Erythroblast (primary cell): ENCODE measurements at regions not wholly inside any gene's neighbourhood (a gene's known extent, or its start where the extent isn't known, plus 50 kb on each side); places are given as distances from the start of the nearest gene placed in this dataset.

Experiments used
- DNase-seq, 2 experiments: peaks; one replicate each; lab custom pipeline; 2025; lab: John Stamatoyannopoulos, UW
- GATA1 ChIP-seq: IDR thresholded peaks from 2 replicates; pipeline ENCODE4 v1.6.1; 2011; ENCODE audit warnings: low read depth, mild to moderate bottlenecking, control low read depth, low read length, moderate library complexity
- POLR2A ChIP-seq: IDR thresholded peaks from 2 replicates; pipeline ENCODE4 v1.6.1; 2011; ENCODE audit warnings: mild to moderate bottlenecking, low read length

- TF ChIP-seq POLR2A (no peak), GATA1 (no peak)
- DNase-seq: no peak
Observed at GRCh38 chr2:117760916-117761315, 53.6 kb upstream of the DDX18 start.

- no peak for TF ChIP-seq POLR2A
- no peak for TF ChIP-seq GATA1
- DNase-seq: no peak
Observed at GRCh38 chr2:117762454-117762853, 52.0 kb upstream of the DDX18 start.

- TF ChIP-seq GATA1: no peak
- no peak for TF ChIP-seq POLR2A
- no peak for DNase-seq
Observed at GRCh38 chr2:117763804-117764203, 50.7 kb upstream of the DDX18 start.
